Esophagus muscularis mucosa (tissue), 4 donors: ENCODE measurements at regions not wholly inside any gene's neighbourhood (a gene's known extent, or its start where the extent isn't known, plus 50 kb on each side); places are given as distances from the start of the nearest gene placed in this dataset.

ENCODE experiments used
- DNase-seq: peaks from one replicate; pipeline ENCODE4 v3.0.0-alpha.2; 2017; ENCODE audit errors: extremely low spot score
- H3K27ac ChIP-seq, 4 donors: fragments of 200-600 bp; sonication (generic); replicated peaks in 1 of 4; 1 replicate in 3 of 4; 2 replicates in 1 of 4; pipeline ENCODE4 v1.5.1; 2016 to 2019; ENCODE audit warnings: mild to moderate bottlenecking in 1 of 4
- H3K27me3 ChIP-seq, 4 donors: fragments of 200-600 bp; sonication (generic); one replicate each; pipeline versions ENCODE4 v1.5.1 to v1.6.0; 2016 to 2019
- H3K36me3 ChIP-seq, 4 donors: fragments of 200-600 bp; sonication (generic); one replicate each; pipeline ENCODE4 v1.5.1; 2016 to 2019
- H3K4me1 ChIP-seq, 4 donors: fragments of 200-600 bp; sonication (generic); one replicate each; pipeline ENCODE4 v1.5.1; 2016 to 2019
- H3K4me3 ChIP-seq, 4 donors: fragments of 200-600 bp; sonication (generic); 1 replicate in 2 of 4; 2 replicates in 2 of 4; pipeline ENCODE4 v1.5.1; 2016 to 2019; ENCODE audit warnings: mild to moderate bottlenecking in 4 of 4, moderate library complexity in 1 of 4
- H3K9me3 ChIP-seq, 4 donors: fragments of 200-600 bp; sonication (generic); 1 replicate in 3 of 4; 2 replicates in 1 of 4; pipeline ENCODE4 v1.5.1; 2016 to 2019
- EP300 ChIP-seq: sonication (generic); formaldehyde crosslinking; IDR thresholded peaks from one replicate; pipeline ENCODE4 v1.6.1; 2017; ENCODE audit warnings: antibody characterized with exemption
- POLR2A ChIP-seq: fragments of 450-650 bp; IDR thresholded peaks from one replicate; pipeline ENCODE4 v1.6.1; 2017; ENCODE audit warnings: antibody characterized with exemption, moderate library complexity, mild to moderate bottlenecking, low read depth
- POLR2AphosphoS5 ChIP-seq, 2 donors: sonication (generic); formaldehyde crosslinking; IDR thresholded peaks; one replicate each; pipeline ENCODE4 v1.6.1; 2017; ENCODE audit warnings: antibody characterized with exemption in 2 of 2
- WGBS: methylation state at CpG from one replicate; pipeline ENCODE4 v1.1.5; 2018; 5-methylcytosine and 5-hydroxymethylcytosine counted together
- intact Hi-C: fragments of 100-400 bp; cut with DNase I; formaldehyde crosslinking; loops from one replicate; pipeline ENCODE4 v1.15.1; 2023
- TF ChIP-seq, protein P1 (sequence below), 3 experiments: fragments of 200-600 bp in 2 of 3; fragments of 450-650 bp in 1 of 3; sonication (generic) in 2 of 3; IDR thresholded peaks; one replicate each; pipeline ENCODE4 v1.5.1; 2017 to 2019; ENCODE audit warnings: antibody characterized with exemption in 3 of 3, mild to moderate bottlenecking in 2 of 3, moderate library complexity in 1 of 3

DNA sequence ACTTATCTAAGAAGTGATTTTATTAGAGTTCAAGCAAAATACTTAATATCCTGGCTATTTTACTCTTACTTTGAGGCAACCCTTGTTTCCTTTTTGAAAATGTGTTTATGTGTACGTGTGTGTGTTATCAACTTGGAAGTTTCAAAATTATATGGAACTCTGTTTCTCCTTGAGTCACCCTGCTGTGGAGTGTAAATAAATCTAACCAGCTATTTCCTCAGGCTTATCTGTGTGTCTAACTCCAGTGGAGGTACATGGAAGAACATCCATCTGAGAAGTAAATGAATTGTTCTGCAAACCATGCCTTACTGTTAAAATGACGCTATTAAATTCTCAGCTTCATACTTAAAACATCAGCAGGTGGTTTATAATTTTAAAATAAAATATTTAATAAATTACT is 583.4 kb upstream of the SLITRK5 start:
- no peak for DNase-seq
- no peak for TF ChIP-seq EP300
- no peak for TF ChIP-seq POLR2AphosphoS5 (IDR thresholded peaks at IDR 0.05)
- TF ChIP-seq, protein P1, sequence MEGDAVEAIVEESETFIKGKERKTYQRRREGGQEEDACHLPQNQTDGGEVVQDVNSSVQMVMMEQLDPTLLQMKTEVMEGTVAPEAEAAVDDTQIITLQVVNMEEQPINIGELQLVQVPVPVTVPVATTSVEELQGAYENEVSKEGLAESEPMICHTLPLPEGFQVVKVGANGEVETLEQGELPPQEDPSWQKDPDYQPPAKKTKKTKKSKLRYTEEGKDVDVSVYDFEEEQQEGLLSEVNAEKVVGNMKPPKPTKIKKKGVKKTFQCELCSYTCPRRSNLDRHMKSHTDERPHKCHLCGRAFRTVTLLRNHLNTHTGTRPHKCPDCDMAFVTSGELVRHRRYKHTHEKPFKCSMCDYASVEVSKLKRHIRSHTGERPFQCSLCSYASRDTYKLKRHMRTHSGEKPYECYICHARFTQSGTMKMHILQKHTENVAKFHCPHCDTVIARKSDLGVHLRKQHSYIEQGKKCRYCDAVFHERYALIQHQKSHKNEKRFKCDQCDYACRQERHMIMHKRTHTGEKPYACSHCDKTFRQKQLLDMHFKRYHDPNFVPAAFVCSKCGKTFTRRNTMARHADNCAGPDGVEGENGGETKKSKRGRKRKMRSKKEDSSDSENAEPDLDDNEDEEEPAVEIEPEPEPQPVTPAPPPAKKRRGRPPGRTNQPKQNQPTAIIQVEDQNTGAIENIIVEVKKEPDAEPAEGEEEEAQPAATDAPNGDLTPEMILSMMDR (IDR thresholded peaks at IDR 0.05), result no peak
- no peak for TF ChIP-seq POLR2A
- 63% methylated on average over 2 of the region's 2 CpGs for WGBS
- Histone ChIP-seq H3K27ac (no peak overlapping the region), H3K4me3 (no peak overlapping the region), H3K9me3 (no peaks in the 10 kb centered on the region), H3K4me1 (no peaks in the 10 kb centered on the region), H3K27me3 (no peaks in the 10 kb centered on the region), H3K36me3 (no peaks in the 10 kb centered on the region)
- intact Hi-C loops, result no loop called here

DNA sequence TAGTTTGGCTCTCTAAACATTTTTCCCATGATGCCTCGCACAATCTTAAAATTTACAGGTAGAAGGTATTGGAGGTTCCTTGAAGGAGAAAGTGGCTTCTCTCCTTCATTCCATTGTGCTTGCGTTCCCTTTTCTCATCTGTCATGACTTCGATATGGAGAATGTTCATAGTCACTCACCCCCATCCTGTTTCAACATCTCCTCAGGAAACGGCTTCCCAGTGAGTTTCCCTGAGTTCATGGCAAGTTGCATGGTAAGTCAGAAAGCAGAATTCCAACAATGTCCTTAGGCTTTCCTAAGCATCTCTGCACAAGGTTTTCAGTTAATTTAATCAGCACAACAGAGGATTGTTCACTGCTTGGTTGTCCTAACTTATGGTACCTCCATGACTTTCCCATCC is 581.8 kb upstream of the SLITRK5 start:
- TF ChIP-seq, protein P1 (IDR thresholded peaks at IDR 0.05), result no peak
- TF ChIP-seq POLR2A (no peak), POLR2AphosphoS5 (IDR thresholded peaks at IDR 0.05) (no peak), EP300 (no peak)
- H3K4me1 ChIP-seq, result no peaks in the 10 kb centered on the region
- DNase-seq, result no peak
- intact Hi-C loops, result no loop called here
- H3K27ac ChIP-seq, result no peak overlapping the region
- H3K4me3 ChIP-seq, result no peak overlapping the region
- 95% methylated on average over 4 of the region's 4 CpGs for WGBS
- no peaks in the 10 kb centered on the region for H3K27me3 ChIP-seq
- H3K9me3 ChIP-seq, result no peaks in the 10 kb centered on the region
- H3K36me3 ChIP-seq, result no peaks in the 10 kb centered on the region

DNA sequence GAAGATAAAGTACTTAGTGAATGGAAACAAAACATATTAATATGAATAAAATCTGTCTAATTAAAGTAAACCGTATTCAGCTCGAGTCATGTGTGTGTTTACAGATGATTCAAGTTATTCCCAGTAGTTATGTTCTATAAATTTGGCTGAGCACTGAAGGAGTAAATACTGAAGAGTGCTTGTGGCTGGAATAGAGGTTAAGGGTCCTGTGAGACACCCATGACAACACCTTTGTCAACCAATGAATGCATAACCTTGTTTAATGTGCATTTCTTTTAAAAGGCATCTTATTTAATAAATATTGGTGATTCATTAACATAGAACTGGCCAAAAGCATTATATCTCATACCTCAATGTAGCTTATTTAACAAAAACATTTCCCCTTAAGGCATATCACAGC is 577.8 kb upstream of the SLITRK5 start:
- H3K27ac ChIP-seq, result no peak overlapping the region
- H3K9me3 ChIP-seq, result no peaks in the 10 kb centered on the region
- no peaks in the 10 kb centered on the region for H3K36me3 ChIP-seq
- intact Hi-C loops, result no loop called here
- WGBS, result 93% methylated on average over 2 of the region's 2 CpGs
- H3K4me1 ChIP-seq, result no peaks in the 10 kb centered on the region
- DNase-seq, result no peak
- H3K27me3 ChIP-seq, result no peaks in the 10 kb centered on the region
- TF ChIP-seq POLR2A, result no peak
- TF ChIP-seq EP300, result no peak
- TF ChIP-seq, protein P1 (IDR thresholded peaks at IDR 0.05), result no peak
- no peak for TF ChIP-seq POLR2AphosphoS5 (IDR thresholded peaks at IDR 0.05)
- no peak overlapping the region for H3K4me3 ChIP-seq

DNA sequence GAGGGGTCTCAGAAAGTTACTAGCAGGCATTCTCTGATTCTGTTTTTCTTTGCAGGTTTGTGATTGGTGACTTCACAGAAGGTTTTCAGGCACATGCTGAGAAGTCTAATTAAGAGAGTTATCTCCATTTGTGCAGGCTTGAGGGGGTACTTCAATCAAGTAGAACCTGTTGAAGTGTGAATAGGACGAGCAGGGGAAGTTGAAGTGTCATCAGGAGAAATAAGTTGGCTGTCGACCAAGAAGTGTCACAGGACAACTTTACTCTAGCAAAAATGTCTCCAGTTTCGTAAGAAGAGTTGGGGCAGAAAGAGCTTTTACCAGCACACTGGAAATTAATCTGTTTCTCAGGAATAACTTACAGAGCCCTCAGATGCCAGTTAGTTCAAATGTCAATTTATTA is 576.5 kb upstream of the SLITRK5 start:
- H3K27ac ChIP-seq, result no peak overlapping the region
- no peaks in the 10 kb centered on the region for H3K4me1 ChIP-seq
- H3K36me3 ChIP-seq, result no peaks in the 10 kb centered on the region
- no peak for DNase-seq
- no peak overlapping the region for H3K4me3 ChIP-seq
- 29% methylated on average over 3 of the region's 3 CpGs for WGBS
- TF ChIP-seq, protein P1 (IDR thresholded peaks at IDR 0.05), result no peak
- TF ChIP-seq POLR2AphosphoS5 (IDR thresholded peaks at IDR 0.05) (no peak), EP300 (no peak), POLR2A (no peak)
- H3K27me3 ChIP-seq, result no peaks in the 10 kb centered on the region
- intact Hi-C loops, result no loop called here
- no peaks in the 10 kb centered on the region for H3K9me3 ChIP-seq

DNA sequence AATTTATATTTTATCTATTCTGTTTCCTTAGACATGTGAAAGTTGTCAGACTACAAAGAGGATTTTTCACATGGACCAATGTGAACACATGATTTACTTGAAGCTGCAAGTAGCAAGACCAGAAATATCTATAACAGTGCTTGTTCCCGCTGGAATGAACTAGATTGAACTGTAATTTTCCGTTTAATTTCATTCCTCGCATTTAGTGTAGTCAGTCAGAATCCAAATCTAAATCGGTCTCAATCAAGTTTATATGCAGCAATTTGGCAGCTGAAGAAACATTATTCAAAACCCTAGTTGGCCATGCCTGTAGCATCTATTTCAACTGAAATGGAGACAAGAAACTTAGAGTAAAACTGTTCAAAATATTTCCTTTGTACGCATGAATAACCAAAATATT is 570.7 kb upstream of the SLITRK5 start:
- TF ChIP-seq EP300 (no peak), POLR2AphosphoS5 (IDR thresholded peaks at IDR 0.05) (no peak), POLR2A (no peak)
- TF ChIP-seq, protein P1 (IDR thresholded peaks at IDR 0.05), result no peak
- Histone ChIP-seq H3K27ac (no peak overlapping the region), H3K4me1 (no peaks in the 10 kb centered on the region), H3K9me3 (no peaks in the 10 kb centered on the region), H3K36me3 (no peaks in the 10 kb centered on the region), H3K4me3 (no peak overlapping the region), H3K27me3 (no peaks in the 10 kb centered on the region)
- 79% methylated on average over 5 of the region's 5 CpGs for WGBS
- intact Hi-C loops, result no loop called here
- no peak for DNase-seq
